ENCODE measurements at regions not wholly inside any gene's neighbourhood (a gene's known extent, or its start where the extent isn't known, plus 50 kb on each side); places are given as distances from the start of the nearest gene placed in this dataset.

GRCh38 chr4:110955748-110956147 is 332.9 kb upstream of the PITX2 start:
- no peak for TF ChIP-seq POLR2A (IDR thresholded peaks at IDR 0.05; ENCODE audit: low read depth, low read length)
- no peak for TF ChIP-seq CTCF (IDR thresholded peaks at IDR 0.05; ENCODE audit: extremely low read depth in 1 of 2, insufficient read depth in 1 of 2, low read depth in 1 of 2, low read length in 2 of 2)
- no peak for TF ChIP-seq EZH2 (IDR thresholded peaks at IDR 0.05; ENCODE audit: borderline replicate concordance, low read depth, low read length, severe bottlenecking)
- TF ChIP-seq MAX (IDR thresholded peaks at IDR 0.05; ENCODE audit: insufficient read depth, insufficient read length), result no peak
- no peak for TF ChIP-seq POLR2AphosphoS5 (IDR thresholded peaks at IDR 0.05; ENCODE audit: insufficient read depth, low read depth, low read length)
- no peak for TF ChIP-seq JUN (IDR thresholded peaks at IDR 0.05; ENCODE audit: borderline replicate concordance, insufficient read depth, insufficient read length, low read depth)

Measured in endothelial cell of umbilical vein (primary cell).